ENCODE measurements at regions not wholly inside any gene's neighbourhood (a gene's known extent, or its start where the extent isn't known, plus 50 kb on each side); places are given as distances from the start of the nearest gene placed in this dataset.
A peak's percentile ranks its signal among the peaks of the same experiment; 100 is the strongest.

GRCh38 chr11:129698212-129698611 lies 117.4 kb upstream of the TMEM45B start (continued):
- TF ChIP-seq, protein P1, sequence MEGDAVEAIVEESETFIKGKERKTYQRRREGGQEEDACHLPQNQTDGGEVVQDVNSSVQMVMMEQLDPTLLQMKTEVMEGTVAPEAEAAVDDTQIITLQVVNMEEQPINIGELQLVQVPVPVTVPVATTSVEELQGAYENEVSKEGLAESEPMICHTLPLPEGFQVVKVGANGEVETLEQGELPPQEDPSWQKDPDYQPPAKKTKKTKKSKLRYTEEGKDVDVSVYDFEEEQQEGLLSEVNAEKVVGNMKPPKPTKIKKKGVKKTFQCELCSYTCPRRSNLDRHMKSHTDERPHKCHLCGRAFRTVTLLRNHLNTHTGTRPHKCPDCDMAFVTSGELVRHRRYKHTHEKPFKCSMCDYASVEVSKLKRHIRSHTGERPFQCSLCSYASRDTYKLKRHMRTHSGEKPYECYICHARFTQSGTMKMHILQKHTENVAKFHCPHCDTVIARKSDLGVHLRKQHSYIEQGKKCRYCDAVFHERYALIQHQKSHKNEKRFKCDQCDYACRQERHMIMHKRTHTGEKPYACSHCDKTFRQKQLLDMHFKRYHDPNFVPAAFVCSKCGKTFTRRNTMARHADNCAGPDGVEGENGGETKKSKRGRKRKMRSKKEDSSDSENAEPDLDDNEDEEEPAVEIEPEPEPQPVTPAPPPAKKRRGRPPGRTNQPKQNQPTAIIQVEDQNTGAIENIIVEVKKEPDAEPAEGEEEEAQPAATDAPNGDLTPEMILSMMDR (IDR thresholded peaks at IDR 0.05 in 2 of 3, conservative IDR thresholded peaks at IDR 0.05 in 1 of 3; ENCODE audit: borderline replicate concordance in 1 of 3, insufficient read depth in 1 of 3, low read depth in 2 of 3, low read length in 2 of 3), result no peak
- TF ChIP-seq, protein P2, sequence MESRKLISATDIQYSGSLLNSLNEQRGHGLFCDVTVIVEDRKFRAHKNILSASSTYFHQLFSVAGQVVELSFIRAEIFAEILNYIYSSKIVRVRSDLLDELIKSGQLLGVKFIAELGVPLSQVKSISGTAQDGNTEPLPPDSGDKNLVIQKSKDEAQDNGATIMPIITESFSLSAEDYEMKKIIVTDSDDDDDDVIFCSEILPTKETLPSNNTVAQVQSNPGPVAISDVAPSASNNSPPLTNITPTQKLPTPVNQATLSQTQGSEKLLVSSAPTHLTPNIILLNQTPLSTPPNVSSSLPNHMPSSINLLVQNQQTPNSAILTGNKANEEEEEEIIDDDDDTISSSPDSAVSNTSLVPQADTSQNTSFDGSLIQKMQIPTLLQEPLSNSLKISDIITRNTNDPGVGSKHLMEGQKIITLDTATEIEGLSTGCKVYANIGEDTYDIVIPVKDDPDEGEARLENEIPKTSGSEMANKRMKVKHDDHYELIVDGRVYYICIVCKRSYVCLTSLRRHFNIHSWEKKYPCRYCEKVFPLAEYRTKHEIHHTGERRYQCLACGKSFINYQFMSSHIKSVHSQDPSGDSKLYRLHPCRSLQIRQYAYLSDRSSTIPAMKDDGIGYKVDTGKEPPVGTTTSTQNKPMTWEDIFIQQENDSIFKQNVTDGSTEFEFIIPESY (IDR thresholded peaks at IDR 0.05; ENCODE audit: extremely low read depth, insufficient replicate concordance, low read length), result no peak
- no peak for TF ChIP-seq CEBPB (IDR thresholded peaks at IDR 0.05; ENCODE audit: low read depth)

GRCh38 chr11:129699711-129700304 lies 115.8 kb upstream of the TMEM45B start:
- no peaks in the 10 kb centered on the region for H4K20me1 ChIP-seq (ENCODE audit: insufficient read depth)
- intact Hi-C loops (cut with micrococcal nuclease), result loop anchor here (5.0 kb wide), 1 partner anchor 338 kb away; no protein-coding TSS in a partner anchor
- H3K9me3 ChIP-seq (ENCODE audit: control insufficient read depth in 1 of 2, insufficient read depth in 1 of 2, low read depth in 1 of 2, low read length in 2 of 2), result no peaks in the 10 kb centered on the region
- 0 out of 2 replicates have a peak, but pooled peaks have one; percentile 12 for ATAC-seq
- ChIA-PET POLR2A (no interaction called here), RAD21 (ENCODE audit: low non-redundant PET in 1 of 2, low total read pairs in 2 of 2, uncharacterized antibody in 2 of 2, unreplicated experiment in 2 of 2) (no interaction called here), CTCF (interaction anchor here (1.6 kb wide), 1 partner anchor 325 kb away, joined by 4 read pairs; no protein-coding TSS in a partner anchor)
- no peak overlapping the region for H3K9ac ChIP-seq (ENCODE audit: low read length)
- no peak overlapping the region for H3K4me3 ChIP-seq (replicated peaks in 1 of 2; ENCODE audit: low read depth in 1 of 2, low read length in 2 of 2)
- H3K4me1 ChIP-seq (ENCODE audit: control insufficient read depth in 1 of 2, insufficient read depth in 2 of 2, low read length in 2 of 2), result peaks cover 0 to 5% of the 10 kb centered on the region in 2 experiments; a peak in 1 of 4 replicates
- no peaks in the 10 kb centered on the region for H3K27me3 ChIP-seq (ENCODE audit: insufficient read depth, low read length)
- no peak for DNase-seq (ENCODE audit: low read depth, low spot score)
- no peaks in the 10 kb centered on the region for H3K9me2 ChIP-seq (ENCODE audit: insufficient read depth)
- H2AFZ ChIP-seq (ENCODE audit: low read depth, low read length, poor library complexity, severe bottlenecking), result no peak overlapping the region
- H3K36me3 ChIP-seq (ENCODE audit: control insufficient read depth in 1 of 2, insufficient read depth in 2 of 2, low read length in 2 of 2), result no peaks in the 10 kb centered on the region
- BruUV-seq (replicated peaks), result no TSS peak
- H3K79me2 ChIP-seq (ENCODE audit: insufficient read depth, low read length), result no peaks in the 10 kb centered on the region
- H3K27ac ChIP-seq (ENCODE audit: low read depth, low read length), result no peak overlapping the region
- no peak overlapping the region for H3K4me2 ChIP-seq (ENCODE audit: low read length)
- TF ChIP-seq FOSL1 (IDR thresholded peaks at IDR 0.05; ENCODE audit: low read depth) (no peak), REST (IDR thresholded peaks at IDR 0.05; ENCODE audit: low read depth) (no peak), ZNF274 (IDR thresholded peaks at IDR 0.05; ENCODE audit: low read depth, low read length) (no peak), CEBPB (IDR thresholded peaks at IDR 0.05; ENCODE audit: low read depth) (no peak), EZH2 (IDR thresholded peaks at IDR 0.05) (no peak), YY1 (IDR thresholded peaks at IDR 0.05; ENCODE audit: extremely low read depth, insufficient replicate concordance, low read depth, low read length) (no peak)
- TF ChIP-seq, protein P1 (IDR thresholded peaks at IDR 0.05 in 2 of 3, conservative IDR thresholded peaks at IDR 0.05 in 1 of 3; ENCODE audit: borderline replicate concordance in 1 of 3, insufficient read depth in 1 of 3, low read depth in 2 of 3, low read length in 2 of 3), result peak; percentile 9 to 33 (median 23); a peak in 3 of 6 replicates
- TF ChIP-seq, protein P2 (IDR thresholded peaks at IDR 0.05; ENCODE audit: extremely low read depth, insufficient replicate concordance, low read length), result no peak

Measured in HCT116 (cell line).